Endothelial cell of umbilical vein (primary cell): ENCODE measurements at regions not wholly inside any gene's neighbourhood (a gene's known extent, or its start where the extent isn't known, plus 50 kb on each side); places are given as distances from the start of the nearest gene placed in this dataset.

Source experiments
- CTCF ChIP-seq, 2 donors: IDR thresholded peaks; 1 replicate in 1 of 2; 2 replicates in 1 of 2; pipeline ENCODE4 v1.5.1; 2011; ENCODE audit warnings: low read length in 2 of 2, mild to moderate bottlenecking in 2 of 2, moderate library complexity in 2 of 2, control low read depth in 1 of 2, inconsistent platforms in 1 of 2, low read depth in 1 of 2; ENCODE audit not compliant: insufficient read depth in 1 of 2; ENCODE audit errors: extremely low read depth in 1 of 2
- EZH2 ChIP-seq: IDR thresholded peaks from 2 replicates; pipeline ENCODE4 v1.6.1; 2012; ENCODE audit warnings: borderline replicate concordance, low read depth, mild to moderate bottlenecking, moderate library complexity, low read length, inconsistent platforms; ENCODE audit not compliant: severe bottlenecking
- MAX ChIP-seq: IDR thresholded peaks from 2 replicates; pipeline ENCODE4 v1.6.1; 2011; ENCODE audit not compliant: insufficient read depth, insufficient read length
- POLR2A ChIP-seq: IDR thresholded peaks from 2 replicates; pipeline ENCODE4 v1.6.1; 2012; ENCODE audit warnings: low read depth, mild to moderate bottlenecking, control low read depth, low read length
- POLR2AphosphoS5 ChIP-seq: IDR thresholded peaks from 2 replicates; pipeline ENCODE4 v1.6.1; 2012; ENCODE audit warnings: low read depth, mild to moderate bottlenecking, control low read depth, low read length, moderate library complexity; ENCODE audit not compliant: insufficient read depth

- TF ChIP-seq MAX (no peak), POLR2A (no peak), POLR2AphosphoS5 (no peak), CTCF (IDR thresholded peaks at IDR 0.05; ENCODE audit: extremely low read depth in 1 of 2, insufficient read depth in 1 of 2, low read depth in 1 of 2, low read length in 2 of 2) (peak; percentile 28 to 41), EZH2 (no peak)
Observed at GRCh38 chr3:59326246-59327024, 276.6 kb upstream of the CFAP20DC start.
